SK-N-SH (cell line): ENCODE measurements at regions not wholly inside any gene's neighbourhood (a gene's known extent, or its start where the extent isn't known, plus 50 kb on each side); places are given as distances from the start of the nearest gene placed in this dataset.

Experiments used
- CTCF ChIA-PET: fragments of 300-600, 350-600 bp; formaldehyde crosslinking; extraction: SDS; loops from one replicate; lab custom pipeline; 2021; lab: Yijun Ruan, JAX
- POLR2A ChIA-PET: fragments of 350-600 bp; sonication (Branson Sonifier 250); formaldehyde crosslinking; extraction: SDS; loops from one replicate; lab custom pipeline; 2020; ENCODE audit warnings: antibody characterized with exemption, inconsistent platforms; lab: Yijun Ruan, JAX
- DNase-seq: peaks from one replicate; pipeline ENCODE4 v3.0.0; 2012
- H2AFZ ChIP-seq: fragments of 200-600 bp; sonication (generic); 2 replicates; pipeline ENCODE4 v1.8.1; 2016; ENCODE audit warnings: antibody characterized with exemption, mild to moderate bottlenecking, low read depth
- H3F3A ChIP-seq: fragments of 200-600 bp; sonication (generic); replicated peaks from 2 replicates; pipeline ENCODE3; 2016; ENCODE audit warnings: antibody characterized with exemption, mild to moderate bottlenecking; ENCODE audit not compliant: insufficient read depth
- H3K27ac ChIP-seq, 2 experiments: fragments of 200-500 bp in 1 of 2; fragments of 200-600 bp in 1 of 2; sonication (Bioruptor generic) in 1 of 2; sonication (generic), shearing (Covaris generic) in 1 of 2; 2 replicates each; pipeline versions ENCODE4 v1.5.1 to v1.6.1; 2014 to 2016; ENCODE audit warnings: low read depth in 2 of 2, inconsistent platforms in 1 of 2, low read length in 1 of 2, mild to moderate bottlenecking in 1 of 2, mixed read lengths in 1 of 2
- H3K27me3 ChIP-seq: fragments of 200-600 bp; sonication (generic), shearing (Covaris generic); 2 replicates; pipeline ENCODE4 v1.6.1; 2016; ENCODE audit warnings: mixed run types; ENCODE audit not compliant: insufficient read depth
- H3K36me3 ChIP-seq, 2 experiments: fragments of 200-500 bp in 1 of 2; fragments of 200-600 bp in 1 of 2; sonication (Bioruptor generic) in 1 of 2; sonication (generic) in 1 of 2; replicated peaks in 1 of 2; 2 replicates each; pipeline versions ENCODE3 to v1.5.1; 2014 to 2016; ENCODE audit warnings: low read length in 1 of 2, mild to moderate bottlenecking in 1 of 2; ENCODE audit not compliant: insufficient read depth in 2 of 2, control insufficient read depth in 1 of 2
- H3K4me1 ChIP-seq, 2 experiments: fragments of 200-500 bp in 1 of 2; fragments of 200-600 bp in 1 of 2; sonication (Bioruptor generic) in 1 of 2; sonication (generic), shearing (Covaris generic) in 1 of 2; 2 replicates each; pipeline versions ENCODE4 v1.5.1 to v1.6.1; 2014 to 2016; ENCODE audit warnings: low read depth in 1 of 2, low read length in 1 of 2, mixed run types in 1 of 2; ENCODE audit not compliant: insufficient read depth in 2 of 2, control insufficient read depth in 1 of 2
- H3K4me2 ChIP-seq: fragments of 200-600 bp; sonication (generic), shearing (Covaris generic); 2 replicates; pipeline ENCODE4 v1.6.1; 2017; ENCODE audit warnings: mixed run types
- H3K4me3 ChIP-seq, 2 experiments: fragments of 200-500 bp in 1 of 2; fragments of 200-600 bp in 1 of 2; sonication (Bioruptor generic) in 1 of 2; sonication (generic), shearing (Covaris generic) in 1 of 2; 2 replicates each; pipeline versions ENCODE4 v1.5.1 to v1.8.1; 2014 to 2016; ENCODE audit warnings: low read depth in 2 of 2, inconsistent platforms in 1 of 2, low read length in 1 of 2, mild to moderate bottlenecking in 1 of 2, mixed read lengths in 1 of 2, moderate library complexity in 1 of 2
- H3K79me2 ChIP-seq: fragments of 200-600 bp; sonication (generic); 2 replicates; pipeline ENCODE4 v1.8.1; 2017; ENCODE audit warnings: mild to moderate bottlenecking; ENCODE audit not compliant: insufficient read depth
- H3K9ac ChIP-seq: fragments of 200-600 bp; sonication (generic); 2 replicates; pipeline ENCODE4 v1.6.1; 2017; ENCODE audit warnings: mixed run types
- H3K9me2 ChIP-seq: fragments of 200-600 bp; sonication (generic); 2 replicates; pipeline ENCODE4 v1.6.1; 2017; ENCODE audit warnings: mixed run types
- H3K9me3 ChIP-seq: fragments of 200-600 bp; sonication (generic); 2 replicates; pipeline ENCODE4 v1.6.1; 2017; ENCODE audit warnings: mixed run types, mild to moderate bottlenecking, moderate library complexity
- H4K20me1 ChIP-seq: fragments of 200-600 bp; sonication (generic); 2 replicates; pipeline ENCODE4 v1.6.1; 2017; ENCODE audit warnings: mild to moderate bottlenecking, mixed run types; ENCODE audit not compliant: insufficient read depth
- ELF1 ChIP-seq: IDR thresholded peaks from 2 replicates; pipeline ENCODE4 v1.4.0; 2012
- EP300 ChIP-seq, 2 experiments: IDR thresholded peaks; 2 replicates each; pipeline versions ENCODE4 v1.4.0 to v1.6.1; 2012; ENCODE audit warnings: borderline replicate concordance in 1 of 2, low read depth in 1 of 2, low read length in 1 of 2
- FOXJ3 ChIP-seq: sonication (generic); formaldehyde crosslinking; IDR thresholded peaks from 2 replicates; pipeline ENCODE4 v1.5.1; 2020; ENCODE audit warnings: mild to moderate bottlenecking, missing genetic modification reagents
- FOXM1 ChIP-seq: IDR thresholded peaks from 2 replicates; pipeline ENCODE4 v1.4.0; 2012; ENCODE audit warnings: low read depth, mild to moderate bottlenecking
- GABPA ChIP-seq: IDR thresholded peaks from 2 replicates; pipeline ENCODE4 v1.4.0; 2012; ENCODE audit warnings: low read depth, mild to moderate bottlenecking
- GATA2 ChIP-seq: sonication (generic); formaldehyde crosslinking; IDR thresholded peaks from 2 replicates; pipeline ENCODE4 v1.5.0; 2020; ENCODE audit warnings: mild to moderate bottlenecking, missing genetic modification reagents
- MAX ChIP-seq: IDR thresholded peaks from 2 replicates; pipeline ENCODE4 v1.4.0; 2012; ENCODE audit warnings: low read depth
- MEF2A ChIP-seq: IDR thresholded peaks from 2 replicates; pipeline ENCODE4 v1.4.0; 2012; ENCODE audit warnings: low read depth, borderline replicate concordance
- MXI1 ChIP-seq: IDR thresholded peaks from 2 replicates; pipeline ENCODE4 v1.6.1; 2012; ENCODE audit warnings: mild to moderate bottlenecking, low read depth, low read length, improper control_type of control experiment
- NRF1 ChIP-seq: IDR thresholded peaks from 2 replicates; pipeline ENCODE4 v1.6.1; 2012; ENCODE audit warnings: low read depth, mild to moderate bottlenecking, low read length
- RFX5 ChIP-seq: IDR thresholded peaks from 2 replicates; pipeline ENCODE4 v1.6.1; 2012; ENCODE audit warnings: mild to moderate bottlenecking, improper control_type of control experiment, low read length
- RXRA ChIP-seq: IDR thresholded peaks from 2 replicates; pipeline ENCODE4 v1.4.0; 2012; ENCODE audit warnings: low read depth, mild to moderate bottlenecking, borderline replicate concordance
- SIN3A ChIP-seq: IDR thresholded peaks from 2 replicates; pipeline ENCODE4 v1.6.1; 2012; ENCODE audit warnings: low read depth, mild to moderate bottlenecking, low read length, moderate library complexity, borderline replicate concordance
- TAF1 ChIP-seq: IDR thresholded peaks from 2 replicates; pipeline ENCODE4 v1.6.1; 2012; ENCODE audit warnings: low read depth, mild to moderate bottlenecking, low read length, moderate library complexity, borderline replicate concordance
- TCF12 ChIP-seq: IDR thresholded peaks from 2 replicates; pipeline ENCODE4 v1.4.0; 2012
- TEAD4 ChIP-seq: IDR thresholded peaks from 2 replicates; pipeline ENCODE4 v1.4.0; 2012; ENCODE audit warnings: mild to moderate bottlenecking, borderline replicate concordance; ENCODE audit not compliant: insufficient read depth
- USF2 ChIP-seq: fragments of 150-350 bp; IDR thresholded peaks from 2 replicates; pipeline ENCODE4 v1.6.1; 2017; ENCODE audit warnings: antibody characterized with exemption, low read length, low read depth, borderline replicate concordance
- WGBS: methylation state at CpG from one replicate; pipeline ENCODE4 v1.1.6; 2017; ENCODE audit warnings: low lambda C conversion rate; 5-methylcytosine and 5-hydroxymethylcytosine counted together
- TF ChIP-seq, protein P1 (sequence below): IDR thresholded peaks from 2 replicates; pipeline ENCODE4 v1.4.0; 2012; ENCODE audit warnings: low read depth, borderline replicate concordance
- TF ChIP-seq, protein P2 (sequence below): fragments of 150-350 bp; IDR thresholded peaks from 2 replicates; pipeline ENCODE4 v1.6.1; 2016; ENCODE audit warnings: mild to moderate bottlenecking, low read depth, low read length
- TF ChIP-seq, protein P3 (sequence below): IDR thresholded peaks from 2 replicates; pipeline ENCODE4; 2012

GRCh38 chr3:101151286-101151913 lies 158.2 kb upstream of the ABI3BP start:
- no peak for DNase-seq
- no peaks in the 10 kb centered on the region for H3K27me3 ChIP-seq
- no peaks in the 10 kb centered on the region for H3K9me2 ChIP-seq
- H3K9me3 ChIP-seq = no peaks in the 10 kb centered on the region
- no peaks in the 10 kb centered on the region for H4K20me1 ChIP-seq
- TF ChIP-seq RFX5 (no peak), GABPA (no peak), SIN3A (no peak)
- TF ChIP-seq, all 33 proteins: peak for 0
- Histone ChIP-seq H3K4me1 (no peaks in the 10 kb centered on the region; a peak in 1 of 4 replicates), H3F3A (no peaks in the 10 kb centered on the region), H3K4me2 (no peak overlapping the region), H3K36me3 (no peaks in the 10 kb centered on the region), H3K79me2 (no peaks in the 10 kb centered on the region), H3K4me3 (no peak overlapping the region), H2AFZ (peak overlapping the region; percentile 17; the same call in 1 of the 2 replicates), H3K9ac (no peak overlapping the region), H3K27ac (no peak overlapping the region)
- POLR2A ChIA-PET = no interaction called here
- CTCF ChIA-PET = interaction anchor here (1.1 to 2.0 kb wide), 2 partner anchors 10 to 44 kb away, joined by 3 to 4 read pairs; no protein-coding TSS in a partner anchor
- WGBS = 73% methylated on average over 3 of the region's 3 CpGs

- Histone ChIP-seq H3K79me2 (no peaks in the 10 kb centered on the region), H3F3A (no peaks in the 10 kb centered on the region), H3K27ac (no peak overlapping the region), H3K36me3 (no peaks in the 10 kb centered on the region), H3K27me3 (no peaks in the 10 kb centered on the region), H3K9ac (no peak overlapping the region), H4K20me1 (no peaks in the 10 kb centered on the region), H3K4me1 (no peaks in the 10 kb centered on the region), H3K9me3 (no peaks in the 10 kb centered on the region), H2AFZ (no peak overlapping the region), H3K4me3 (no peak overlapping the region), H3K9me2 (no peaks in the 10 kb centered on the region), H3K4me2 (no peak overlapping the region)
- POLR2A ChIA-PET = no interaction called here
- CTCF ChIA-PET = no interaction called here
- TF ChIP-seq, protein P1, sequence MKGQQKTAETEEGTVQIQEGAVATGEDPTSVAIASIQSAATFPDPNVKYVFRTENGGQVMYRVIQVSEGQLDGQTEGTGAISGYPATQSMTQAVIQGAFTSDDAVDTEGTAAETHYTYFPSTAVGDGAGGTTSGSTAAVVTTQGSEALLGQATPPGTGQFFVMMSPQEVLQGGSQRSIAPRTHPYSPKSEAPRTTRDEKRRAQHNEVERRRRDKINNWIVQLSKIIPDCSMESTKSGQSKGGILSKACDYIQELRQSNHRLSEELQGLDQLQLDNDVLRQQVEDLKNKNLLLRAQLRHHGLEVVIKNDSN = no peak
- TF ChIP-seq SIN3A (no peak), FOXJ3 (no peak), USF2 (no peak), EP300 (IDR thresholded peaks at IDR 0.05; ENCODE audit: borderline replicate concordance in 1 of 2, low read depth in 1 of 2, low read length in 1 of 2) (no peak), TAF1 (no peak)
- 78% methylated on average over 2 of the region's 2 CpGs for WGBS
- DNase-seq = no peak
Observed at GRCh38 chr3:101150504-101150903, 157.3 kb upstream of the ABI3BP start.

DNA sequence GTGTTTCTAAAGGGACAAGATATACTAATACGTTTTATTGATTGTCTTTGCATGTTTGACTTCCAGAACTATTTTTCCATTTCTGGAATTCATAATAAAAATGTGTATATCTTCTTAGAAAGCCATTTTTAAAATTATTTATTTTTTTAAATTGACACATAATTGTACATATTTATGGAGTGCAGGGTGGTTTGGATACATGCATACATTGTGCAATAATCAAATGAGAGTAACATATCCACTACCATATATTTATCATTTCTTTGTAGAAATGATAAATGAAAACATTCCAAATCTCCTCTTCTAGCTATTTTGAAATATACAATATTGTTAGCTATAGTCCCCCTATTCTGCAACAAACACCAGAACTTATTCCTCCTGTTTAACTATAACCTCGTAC lies 156.5 kb upstream of the ABI3BP start:
- no peak for DNase-seq
- H3K4me2 ChIP-seq = no peak overlapping the region
- no peak overlapping the region for H3K27ac ChIP-seq
- CTCF ChIA-PET = interaction anchor here (0.7 kb wide), 1 partner anchor 60 kb away, joined by 3 read pairs; no protein-coding TSS in a partner anchor
- WGBS = 87% methylated on average over 2 of the region's 2 CpGs
- POLR2A ChIA-PET = no interaction called here
- H3K27me3 ChIP-seq = no peaks in the 10 kb centered on the region
- no peaks in the 10 kb centered on the region for H3F3A ChIP-seq
- H3K9me2 ChIP-seq = no peaks in the 10 kb centered on the region
- H3K79me2 ChIP-seq = no peaks in the 10 kb centered on the region
- no peak overlapping the region for H2AFZ ChIP-seq
- H3K4me3 ChIP-seq = no peak overlapping the region
- no peaks in the 10 kb centered on the region for H3K36me3 ChIP-seq
- no peak overlapping the region for H3K9ac ChIP-seq
- no peaks in the 10 kb centered on the region for H3K9me3 ChIP-seq
- H4K20me1 ChIP-seq = no peaks in the 10 kb centered on the region
- no peaks in the 10 kb centered on the region for H3K4me1 ChIP-seq
- no peak for TF ChIP-seq MAX
- TF ChIP-seq GATA2 (CRISPR knock-in tag) = no peak
- no peak for TF ChIP-seq RXRA
- TF ChIP-seq, protein P2, sequence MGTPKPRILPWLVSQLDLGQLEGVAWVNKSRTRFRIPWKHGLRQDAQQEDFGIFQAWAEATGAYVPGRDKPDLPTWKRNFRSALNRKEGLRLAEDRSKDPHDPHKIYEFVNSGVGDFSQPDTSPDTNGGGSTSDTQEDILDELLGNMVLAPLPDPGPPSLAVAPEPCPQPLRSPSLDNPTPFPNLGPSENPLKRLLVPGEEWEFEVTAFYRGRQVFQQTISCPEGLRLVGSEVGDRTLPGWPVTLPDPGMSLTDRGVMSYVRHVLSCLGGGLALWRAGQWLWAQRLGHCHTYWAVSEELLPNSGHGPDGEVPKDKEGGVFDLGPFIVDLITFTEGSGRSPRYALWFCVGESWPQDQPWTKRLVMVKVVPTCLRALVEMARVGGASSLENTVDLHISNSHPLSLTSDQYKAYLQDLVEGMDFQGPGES = no peak
- TF ChIP-seq MXI1 = no peak
- TF ChIP-seq, protein P3, sequence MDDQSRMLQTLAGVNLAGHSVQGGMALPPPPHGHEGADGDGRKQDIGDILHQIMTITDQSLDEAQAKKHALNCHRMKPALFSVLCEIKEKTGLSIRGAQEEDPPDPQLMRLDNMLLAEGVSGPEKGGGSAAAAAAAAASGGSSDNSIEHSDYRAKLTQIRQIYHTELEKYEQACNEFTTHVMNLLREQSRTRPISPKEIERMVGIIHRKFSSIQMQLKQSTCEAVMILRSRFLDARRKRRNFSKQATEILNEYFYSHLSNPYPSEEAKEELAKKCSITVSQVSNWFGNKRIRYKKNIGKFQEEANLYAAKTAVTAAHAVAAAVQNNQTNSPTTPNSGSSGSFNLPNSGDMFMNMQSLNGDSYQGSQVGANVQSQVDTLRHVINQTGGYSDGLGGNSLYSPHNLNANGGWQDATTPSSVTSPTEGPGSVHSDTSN = no peak
- no peak for TF ChIP-seq EP300 (IDR thresholded peaks at IDR 0.05; ENCODE audit: borderline replicate concordance in 1 of 2, low read depth in 1 of 2, low read length in 1 of 2)
- TF ChIP-seq ELF1 = no peak
- TF ChIP-seq FOXM1 = no peak
- TF ChIP-seq TEAD4 = no peak
- no peak for TF ChIP-seq TCF12
- TF ChIP-seq MEF2A = no peak
- no peak for TF ChIP-seq NRF1
